ENCODE measurements at regions not wholly inside any gene's neighbourhood (a gene's known extent, or its start where the extent isn't known, plus 50 kb on each side); places are given as distances from the start of the nearest gene placed in this dataset.

- TF ChIP-seq SUZ12 (IDR thresholded peaks at IDR 0.05; ENCODE audit: extremely low read depth, insufficient read depth, insufficient read length): no peak
- no peak for TF ChIP-seq ZNF274 (IDR thresholded peaks at IDR 0.05; ENCODE audit: low read depth, low read length)
These were observed 55.8 kb downstream of the DOP1B start for GRCh38 chr21:36212513-36212780.

All from NT2/D1 (cell line).